Left forelimb (tissue), 1 donor: ENCODE measurements at regions not wholly inside any gene's neighbourhood (a gene's known extent, or its start where the extent isn't known, plus 50 kb on each side); places are given as distances from the start of the nearest gene placed in this dataset.
"Not testable (repeated sequence)": the region's sequence is repeated elsewhere in the genome, so short reads cannot be mapped to it uniquely, and the experiment has no call there.

Source experiments
- DNase-seq: peaks from one replicate; pipeline ENCODE4 v3.0.0-alpha.2; 2018; ENCODE audit warnings: low spot score

DNA sequence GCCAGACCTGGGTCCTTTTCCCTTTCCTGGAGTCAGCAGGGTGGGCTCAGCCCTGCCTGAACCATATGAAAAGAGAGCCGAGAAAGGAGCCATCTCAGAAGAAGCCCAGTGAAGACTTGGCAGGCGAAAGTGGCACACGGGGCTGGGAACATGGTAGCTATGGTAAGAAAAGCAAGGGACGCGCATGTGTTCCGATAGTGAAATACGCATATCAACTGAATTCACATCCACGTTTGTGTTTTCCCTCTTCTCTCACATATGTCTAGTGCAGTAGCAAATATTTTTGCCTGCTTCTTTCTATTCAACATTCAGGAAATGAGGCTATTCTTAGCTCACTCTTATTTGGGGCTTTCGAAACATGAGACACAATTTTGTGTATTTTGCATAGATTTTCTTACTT is 54.1 kb upstream of the PEG3 start:
- DNase-seq = no peak

DNA sequence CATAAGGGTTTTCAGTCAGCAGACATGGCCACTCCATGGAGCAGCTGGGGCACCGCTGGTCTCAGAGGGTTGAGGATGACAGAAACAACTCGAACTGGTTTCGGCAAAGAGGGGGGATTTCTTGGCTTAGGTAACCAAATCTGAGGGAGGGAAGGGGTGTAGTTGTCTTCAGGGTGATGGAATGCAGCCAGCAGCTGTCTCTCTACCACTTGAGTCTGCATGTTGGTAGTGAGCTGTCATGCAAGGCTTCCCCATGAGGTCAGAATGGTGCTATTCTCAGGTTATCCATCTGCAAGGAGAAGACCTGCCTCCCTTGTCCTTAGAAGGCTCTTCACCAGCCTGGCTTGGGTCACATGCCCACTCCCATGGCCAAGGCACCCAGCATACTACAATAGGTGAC is 55.6 kb upstream of the PEG3 start:
- peak; percentile 54 for DNase-seq

DNA sequence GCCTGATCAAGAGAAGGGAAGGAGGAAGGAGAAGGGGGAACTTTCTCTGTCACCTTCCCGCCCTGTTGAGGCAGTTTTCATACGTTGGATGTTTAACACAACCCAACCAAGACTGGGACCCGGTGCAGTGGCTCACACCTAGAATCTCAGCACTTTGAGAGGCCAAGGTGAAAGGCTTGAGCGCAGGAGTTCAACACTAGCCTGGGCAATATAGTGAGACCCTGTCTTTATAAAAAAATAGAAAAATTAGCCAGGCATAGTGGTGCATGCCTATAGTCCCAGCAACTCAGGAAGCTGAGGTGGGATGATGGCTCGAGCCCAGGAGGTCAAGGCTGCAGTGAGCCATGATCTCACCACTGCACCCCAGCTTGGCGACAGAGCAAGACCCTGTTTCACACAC is 59.4 kb upstream of the PEG3 start:
- DNase-seq = no peak

DNA sequence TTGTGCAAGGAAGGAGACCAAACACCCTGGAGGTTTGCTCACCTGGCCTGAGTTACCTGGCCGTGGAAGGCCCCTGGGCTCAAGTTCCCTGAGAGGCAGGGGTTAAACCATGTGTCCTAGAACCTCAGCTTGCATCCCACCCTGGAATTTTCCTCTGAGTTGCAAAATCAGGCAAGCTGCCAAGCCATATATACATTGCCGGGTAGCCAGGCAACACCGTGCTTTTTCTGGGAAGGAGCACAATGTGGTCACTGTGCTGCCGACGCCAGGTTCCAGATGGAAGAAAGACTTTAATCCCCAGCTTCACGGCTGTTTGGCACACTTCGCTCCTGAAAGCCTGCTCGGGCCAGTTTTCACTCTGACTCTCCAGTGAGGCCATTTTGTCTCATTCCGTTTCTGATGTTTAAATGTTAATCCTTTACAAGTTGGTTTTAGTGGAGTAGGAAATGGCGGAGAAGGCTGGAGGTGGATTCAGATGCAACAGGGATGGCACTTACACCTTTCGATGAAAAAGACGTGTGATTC is 60.1 kb upstream of the PEG3 start:
- DNase-seq = peak; percentile 91

DNA sequence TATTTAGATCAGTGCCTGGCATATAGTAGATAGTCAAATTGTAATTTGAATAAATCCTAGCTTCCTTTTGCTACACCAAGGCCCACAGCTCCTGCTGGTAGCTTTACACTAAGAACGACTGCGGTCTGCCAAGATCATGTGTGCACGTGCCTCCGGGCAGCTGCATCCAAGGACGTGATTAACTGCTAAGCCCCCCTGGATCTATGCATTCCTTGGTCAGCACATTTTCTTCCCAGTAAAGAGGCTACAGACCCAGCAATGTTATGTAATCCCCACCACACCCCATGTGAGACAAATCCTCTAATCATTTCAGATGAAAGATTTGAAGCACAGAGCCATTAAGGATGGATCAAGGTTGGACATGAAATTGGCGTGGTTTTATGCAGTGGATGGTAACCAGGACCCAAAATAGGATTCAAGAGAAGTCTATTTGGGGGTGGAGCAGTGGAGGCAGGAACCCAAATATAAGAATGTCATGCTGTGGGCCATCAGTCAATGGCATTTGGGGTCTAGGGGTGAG is 65.2 kb upstream of the PEG3 start:
- peak; percentile 76 for DNase-seq

DNA sequence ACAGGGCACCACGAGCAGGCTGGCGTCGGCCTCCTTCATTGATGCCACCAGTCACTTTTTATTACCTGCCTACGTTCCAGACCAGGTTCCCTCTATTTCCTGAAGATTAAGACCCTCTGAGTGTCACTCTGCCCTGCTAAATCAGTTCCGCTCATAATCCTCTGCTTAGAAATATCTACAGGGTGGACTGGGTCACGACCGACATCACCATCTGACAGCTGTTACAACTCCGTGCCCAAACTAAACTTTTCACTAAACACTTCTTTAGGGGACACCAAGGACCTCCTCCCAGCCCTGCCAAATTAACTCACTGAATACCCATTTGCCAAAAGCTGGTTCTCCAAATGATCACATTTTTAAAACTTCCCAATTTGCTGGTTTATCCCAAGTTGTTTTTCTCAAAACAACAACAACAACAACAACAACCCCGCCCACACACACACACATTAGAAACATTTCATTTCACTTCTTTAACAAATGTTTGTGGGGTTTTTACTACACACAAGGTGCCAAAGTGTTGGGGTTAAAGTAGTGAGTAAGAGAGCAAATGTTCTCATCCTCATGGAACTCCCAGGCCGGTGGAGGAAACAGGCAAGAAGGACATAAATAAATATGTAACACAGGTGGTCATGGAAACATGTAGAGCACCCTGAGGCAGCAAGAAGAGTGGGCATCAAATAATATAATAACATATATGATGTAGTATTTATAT is 72.0 kb upstream of the PEG3 start:
- no peak for DNase-seq

DNA sequence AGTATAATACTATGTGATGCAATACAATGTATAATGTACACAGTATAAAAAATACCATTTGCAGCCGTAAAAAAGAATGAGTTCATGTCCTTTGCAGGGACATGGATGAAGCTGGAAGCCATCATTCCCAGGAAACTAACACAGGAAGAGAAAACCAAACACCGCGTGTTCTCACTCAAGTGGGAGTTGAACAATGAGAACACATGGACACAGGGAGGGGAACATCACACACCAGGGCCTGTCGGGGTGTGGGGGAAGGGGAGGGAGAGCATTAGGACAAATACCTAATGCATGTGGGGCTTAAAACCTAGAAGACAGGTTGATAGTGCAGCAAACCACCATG is 72.6 kb upstream of the PEG3 start:
- not testable (repeated sequence) for DNase-seq

DNA sequence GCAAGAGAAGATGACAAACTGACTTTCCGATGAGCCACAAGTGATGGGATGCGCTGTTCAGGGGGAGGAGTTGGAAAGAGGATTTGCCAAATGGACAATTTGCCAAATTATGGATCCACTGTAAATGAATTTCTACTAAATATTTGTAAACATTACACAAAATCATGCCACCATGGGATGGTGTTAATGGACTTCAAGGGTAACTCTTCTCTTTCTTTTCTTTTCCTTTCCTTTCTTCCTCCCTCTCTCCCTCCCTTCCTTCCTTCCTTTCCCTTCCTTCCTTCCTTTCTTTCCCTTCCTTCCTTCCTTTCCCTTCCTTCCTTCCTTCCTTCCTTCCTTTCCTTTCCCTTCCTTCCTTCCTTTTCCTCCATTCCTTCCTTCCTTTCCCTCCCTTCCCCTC is 76.0 kb upstream of the PEG3 start:
- DNase-seq = no peak

DNA sequence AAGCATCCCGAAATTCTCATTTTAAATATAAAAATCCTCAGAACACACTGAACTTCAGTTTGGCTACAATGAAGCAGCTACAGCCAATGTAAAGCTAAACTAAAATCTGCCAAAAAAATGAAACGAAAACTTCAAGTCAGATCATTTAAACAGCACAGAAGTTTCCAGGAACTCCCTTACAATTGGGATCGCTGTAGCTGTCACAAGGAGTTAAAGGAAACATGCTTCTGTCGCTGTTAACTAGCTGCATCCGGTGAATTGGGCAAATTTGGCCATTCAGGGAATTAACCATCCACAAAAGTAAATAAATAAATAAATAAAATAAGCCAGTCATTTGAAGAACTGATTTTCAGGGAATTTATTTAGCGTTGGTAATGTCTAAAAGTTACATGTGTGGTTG is 77.0 kb upstream of the PEG3 start:
- no peak for DNase-seq

DNA sequence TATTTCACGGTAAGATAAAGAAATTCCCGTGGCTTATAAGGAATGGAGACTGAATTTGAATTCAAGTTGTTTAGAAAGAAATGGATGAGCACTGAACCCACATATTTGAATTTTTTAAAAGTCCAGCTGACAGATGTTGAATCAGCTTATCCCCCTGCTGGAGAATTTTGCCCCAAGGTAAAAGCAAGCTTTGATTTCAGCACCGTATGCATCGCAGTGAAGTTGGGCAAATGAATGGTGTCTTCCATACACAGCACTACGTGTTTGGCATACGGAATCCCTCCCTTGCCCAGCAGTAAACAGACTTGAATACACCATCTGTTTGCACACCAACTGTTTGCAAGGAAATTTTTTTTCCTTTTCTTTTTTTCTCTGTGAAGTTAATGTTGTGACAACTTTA is 77.5 kb upstream of the PEG3 start:
- no peak for DNase-seq

DNA sequence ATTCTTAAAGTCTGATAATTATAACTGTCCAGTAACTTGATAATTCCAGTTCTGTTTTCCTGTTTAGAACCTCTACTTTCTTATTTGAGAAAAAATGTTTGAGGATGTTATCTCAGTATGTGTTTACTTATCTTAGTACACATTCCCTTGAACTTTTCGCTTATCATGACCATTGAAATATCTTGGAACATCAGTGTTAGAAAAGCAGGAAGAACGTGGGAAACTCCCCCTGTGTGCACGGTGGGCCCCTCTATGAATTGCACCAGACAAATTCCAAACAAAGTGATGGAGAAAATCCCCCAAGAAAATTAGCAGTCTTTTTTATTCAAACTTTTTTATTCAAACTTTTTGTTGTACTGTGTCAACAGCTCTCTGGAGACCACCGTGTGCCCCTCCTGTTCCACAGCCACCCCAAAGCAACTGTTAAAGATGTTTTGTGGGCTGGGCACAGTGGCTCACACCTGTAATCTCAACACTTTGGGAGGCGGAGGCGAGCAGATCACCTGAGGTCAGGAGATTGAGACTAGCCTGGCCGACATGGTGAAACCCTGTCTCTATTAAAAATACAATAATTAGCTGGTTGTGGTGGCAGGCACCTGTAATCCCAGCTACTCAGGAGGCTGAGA is 78.3 kb upstream of the PEG3 start:
- DNase-seq = no peak

DNA sequence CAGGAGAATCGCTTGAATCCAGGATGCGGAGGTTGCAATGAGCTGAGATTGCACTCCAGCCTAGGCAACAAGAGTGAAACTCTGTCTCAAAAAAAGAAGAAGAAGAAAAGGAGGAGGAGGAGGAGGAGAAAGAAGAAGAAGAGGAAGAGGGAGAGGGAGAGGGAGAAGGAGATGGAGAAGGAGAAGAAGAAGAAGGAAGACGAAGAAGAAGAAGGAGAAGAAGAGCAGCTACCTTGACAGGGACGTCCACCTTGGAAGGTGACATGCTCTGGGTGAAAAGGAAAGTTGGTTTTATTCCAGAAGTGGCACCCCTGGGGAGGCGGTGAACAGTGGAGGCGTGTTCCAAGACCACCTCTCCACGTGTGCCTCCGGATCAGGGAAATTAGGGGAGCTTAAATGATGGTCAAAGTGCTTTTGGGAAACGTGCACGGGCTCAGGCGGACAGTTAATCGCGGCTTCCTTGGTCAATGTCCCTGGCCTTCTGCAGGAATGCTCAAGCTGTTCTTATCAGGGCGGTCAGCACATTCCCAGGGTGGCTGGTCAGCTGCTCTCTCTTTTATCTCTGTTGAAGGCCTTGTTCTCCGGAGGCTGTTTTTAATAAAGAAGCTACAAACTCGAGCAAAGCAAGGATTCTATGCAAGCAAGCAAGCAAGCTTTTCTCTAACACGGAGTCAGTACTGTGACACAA is 78.9 kb upstream of the PEG3 start:
- no peak for DNase-seq

DNA sequence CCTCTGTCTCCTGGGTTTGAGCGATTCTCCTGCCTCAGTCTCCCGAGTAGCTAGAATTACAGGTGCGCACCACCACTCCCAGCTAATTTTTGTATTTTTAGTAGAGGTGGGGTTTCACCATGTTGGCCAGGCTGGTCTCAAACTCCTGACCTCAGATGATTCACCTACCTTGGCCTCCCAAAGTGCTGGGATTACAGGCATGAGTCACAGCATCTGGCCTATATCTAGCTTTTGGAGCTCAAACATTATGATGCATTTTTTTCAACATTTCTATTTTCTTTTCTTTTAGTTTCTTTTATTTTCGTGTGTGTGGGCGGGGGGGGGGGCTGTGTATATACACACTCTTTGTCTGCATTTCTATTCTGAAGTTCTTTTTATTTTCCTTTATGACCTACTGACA is 85.6 kb upstream of the PEG3 start:
- DNase-seq = not testable (repeated sequence)

DNA sequence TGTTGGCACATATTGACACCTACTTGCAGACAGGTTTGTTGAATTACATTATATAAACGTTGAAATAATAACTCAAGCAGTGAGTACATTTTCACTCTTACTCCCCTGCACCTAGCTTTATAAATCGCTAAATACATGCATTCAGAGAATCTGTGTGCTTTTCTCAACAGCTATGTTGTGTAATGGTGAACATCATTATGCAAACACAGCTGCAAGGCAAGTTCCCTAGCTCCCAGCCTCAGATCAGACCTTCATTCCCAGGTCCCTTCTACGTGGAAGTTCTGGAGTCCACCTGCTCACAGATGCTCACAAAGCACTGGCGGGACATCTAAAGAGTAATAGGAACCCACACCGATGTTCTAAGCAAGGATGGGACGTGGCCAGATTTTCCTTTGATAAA is 86.8 kb upstream of the PEG3 start:
- DNase-seq = no peak

DNA sequence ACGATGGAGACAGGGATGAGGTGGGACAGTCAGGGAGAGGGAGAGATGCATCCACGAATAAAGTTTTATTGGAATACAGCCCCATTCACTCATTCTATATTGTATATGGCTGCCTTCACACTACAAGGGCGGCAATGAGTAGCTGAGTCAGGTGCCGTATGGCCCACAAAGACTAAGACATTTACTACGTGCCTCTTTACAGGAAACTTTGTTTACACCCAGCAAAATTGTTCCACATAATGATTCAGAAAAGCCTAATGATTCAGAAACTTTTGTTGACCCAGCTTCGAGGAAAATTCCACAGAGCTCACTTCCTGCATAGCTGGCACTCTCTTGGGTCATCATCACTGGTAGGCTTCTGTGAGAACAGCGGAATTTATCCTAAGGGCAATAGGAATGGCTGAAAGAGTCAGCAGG is 87.3 kb upstream of the PEG3 start:
- no peak for DNase-seq

DNA sequence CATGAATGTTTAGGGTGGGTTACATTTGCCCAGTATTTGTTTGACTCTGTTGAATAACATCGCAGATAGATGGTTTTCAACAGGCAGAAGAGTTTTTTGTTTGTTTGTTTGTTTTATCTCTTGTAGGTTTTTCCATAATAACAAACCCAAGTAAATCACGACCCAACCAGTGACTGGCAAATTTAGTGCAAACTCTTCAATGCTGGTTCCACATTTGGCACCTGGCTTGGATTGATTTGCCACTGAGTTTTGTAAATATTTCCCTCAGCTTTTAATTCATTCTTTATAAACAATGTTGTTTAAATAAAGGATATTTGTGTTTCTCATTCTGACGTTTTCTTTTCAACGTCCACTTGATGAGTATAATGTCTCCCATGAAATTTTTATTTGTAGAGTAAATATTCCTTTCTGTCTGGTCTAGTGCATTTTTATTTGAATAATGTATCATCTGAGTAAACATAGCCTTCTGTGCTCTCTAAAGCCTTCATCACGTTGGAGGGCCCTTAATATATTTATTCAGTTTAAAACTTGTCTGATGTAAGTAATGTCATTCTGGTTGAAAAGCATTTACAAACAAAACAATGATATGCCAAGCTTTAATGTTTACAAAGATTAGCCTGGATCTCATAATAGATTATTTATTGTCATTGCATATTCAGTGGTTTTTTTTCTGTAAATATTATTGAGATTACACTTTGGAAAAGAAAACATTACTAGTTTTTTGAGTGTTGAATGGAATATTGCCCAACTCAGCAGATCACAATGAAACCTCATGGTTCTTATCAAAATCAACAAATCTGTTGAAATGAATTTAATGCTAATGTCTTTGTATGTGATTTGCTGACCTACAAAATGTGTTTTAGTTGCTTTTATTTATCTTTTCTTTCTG is 90.4 kb upstream of the PEG3 start:
- DNase-seq = no peak

DNA sequence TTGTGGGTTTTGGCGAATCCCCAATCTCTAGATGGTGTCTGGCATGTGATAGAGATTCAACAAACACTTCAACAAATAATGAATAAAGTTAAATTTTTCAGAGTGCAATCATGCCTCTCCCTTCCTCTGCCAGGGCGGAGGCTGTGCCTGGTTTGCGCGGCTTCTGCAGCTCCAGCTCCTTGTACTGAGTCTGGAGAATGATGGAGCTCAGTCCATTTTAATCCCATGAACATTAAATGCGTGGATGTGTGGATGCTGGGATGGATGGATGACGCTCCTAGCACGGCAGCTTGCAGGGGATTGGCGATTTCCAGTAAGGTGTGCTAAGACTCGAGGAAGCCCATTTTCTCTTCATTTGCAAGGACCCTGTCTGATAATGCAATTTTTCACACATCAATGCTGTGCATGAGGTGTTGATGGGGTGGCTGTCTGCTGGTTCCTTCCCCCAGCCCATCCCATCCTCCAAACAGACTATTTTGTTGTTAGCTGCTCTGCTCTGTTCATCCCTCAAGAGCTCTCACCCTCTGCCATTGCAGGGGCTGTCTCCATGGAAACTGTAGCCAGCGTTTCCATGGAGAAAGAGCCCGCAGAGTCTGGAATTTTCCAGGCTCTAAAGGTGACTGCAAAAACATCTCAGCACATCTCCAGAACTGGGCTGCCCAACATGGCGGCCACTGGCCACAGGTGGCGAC is 92.6 kb upstream of the PEG3 start:
- no peak for DNase-seq

DNA sequence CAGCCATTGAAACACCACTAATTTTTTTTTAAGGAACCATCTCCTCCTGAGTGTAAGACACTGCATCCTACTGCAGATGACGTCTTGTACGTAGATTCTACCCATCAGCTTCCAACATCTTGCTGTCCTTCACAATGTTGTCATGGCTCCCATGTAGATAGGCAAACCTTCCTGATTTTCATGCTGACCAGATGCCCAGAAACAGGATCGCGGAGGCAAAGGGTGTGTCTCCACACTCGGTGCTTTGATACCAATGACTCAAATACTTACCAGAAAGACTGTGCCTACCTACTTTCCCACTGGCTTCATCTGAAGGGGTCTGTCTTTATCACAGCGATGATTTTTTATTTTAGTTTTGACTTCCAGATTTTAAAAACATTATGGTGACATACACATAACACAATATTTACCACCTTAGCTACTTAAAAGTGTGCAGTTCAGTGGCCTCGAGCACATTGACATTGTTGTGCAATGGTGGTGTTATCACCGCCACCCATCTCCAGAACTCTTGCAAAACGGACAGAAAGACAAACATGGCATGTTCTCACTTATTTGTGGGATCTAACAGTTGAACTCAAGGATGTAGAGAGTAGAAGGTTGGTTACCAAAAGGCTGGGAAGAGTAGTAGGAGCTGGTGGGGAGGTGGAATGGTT is 94.0 kb upstream of the PEG3 start:
- DNase-seq = no peak

DNA sequence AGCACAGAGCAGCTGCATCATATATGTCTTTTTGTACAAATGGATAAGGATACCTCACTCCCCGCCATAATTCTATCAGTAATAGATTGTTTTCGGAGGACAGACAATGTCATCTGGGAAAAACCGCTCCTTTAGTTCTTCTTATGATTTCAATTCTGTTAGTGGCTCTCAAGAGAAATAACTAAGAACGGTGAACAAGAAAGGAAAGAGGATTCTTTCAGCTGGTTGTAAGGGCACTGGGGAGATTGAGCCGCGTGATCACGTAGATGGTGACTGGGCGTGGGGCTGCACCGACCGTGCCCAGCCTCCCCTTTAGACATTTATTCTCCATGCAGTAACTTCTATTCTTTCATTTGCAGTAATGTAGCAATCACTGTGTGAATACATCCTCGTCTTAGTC is 99.4 kb upstream of the PEG3 start:
- DNase-seq = no peak

DNA sequence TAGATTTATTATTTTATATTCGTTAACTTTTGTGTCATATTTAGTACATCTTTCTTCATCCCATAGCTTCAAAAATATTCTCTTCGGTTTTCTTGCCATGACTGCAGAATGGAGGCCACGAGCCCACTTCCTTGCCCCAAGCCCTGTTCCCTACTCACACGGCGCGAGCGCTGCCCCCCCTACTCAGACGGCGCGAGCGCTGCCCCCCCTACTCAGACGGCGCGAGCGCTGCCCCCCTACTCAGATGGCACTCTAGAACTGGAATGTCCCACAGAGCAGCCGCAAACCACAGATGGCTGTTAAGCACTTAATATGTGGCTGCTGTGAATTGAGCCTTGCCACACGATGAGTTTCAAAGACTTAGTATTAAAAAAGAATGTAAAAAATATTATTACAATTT is 102.2 kb upstream of the PEG3 start:
- DNase-seq = peak; percentile 82

DNA sequence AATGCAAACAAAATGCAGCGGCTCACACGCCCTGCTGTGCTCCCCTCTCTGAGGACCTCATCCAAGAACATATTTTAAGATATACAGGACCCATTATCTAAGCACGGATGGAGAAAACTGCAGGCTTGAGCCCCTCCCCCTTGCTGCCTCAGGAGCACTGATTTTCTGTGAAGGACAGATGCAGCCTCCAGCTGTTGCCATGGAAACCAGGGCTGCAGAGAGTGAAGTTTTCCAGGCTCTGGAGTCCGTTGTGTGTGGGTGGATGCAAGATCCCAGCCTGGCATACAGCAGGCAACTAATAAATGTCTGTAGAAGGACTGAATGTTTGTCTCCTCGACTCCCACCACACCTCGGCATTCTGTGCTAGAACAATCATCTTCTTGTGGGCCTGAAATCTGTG is 105.6 kb upstream of the PEG3 start:
- no peak for DNase-seq
